Left lung (tissue), 4 donors: ENCODE measurements at regions not wholly inside any gene's neighbourhood (a gene's known extent, or its start where the extent isn't known, plus 50 kb on each side); places are given as distances from the start of the nearest gene placed in this dataset.

ENCODE experiments used
- ATAC-seq: fragments of 200-7000 bp; cut with Tn5 transposase; one replicate; pipeline ENCODE4 v1.9.1; 2020; ENCODE audit warnings: moderate library complexity
- DNase-seq, 4 donors: peaks; one replicate each; pipeline ENCODE4 v3.0.0-alpha.2; 2013 to 2020
- H3K27ac ChIP-seq, 2 donors: fragments of 200-600 bp; sonication (generic) in 1 of 2; one replicate each; pipeline versions ENCODE4 v1.5.0 to v1.8.0; 2020 to 2021
- H3K27me3 ChIP-seq, 2 donors: fragments of 200-600 bp; sonication (generic) in 1 of 2; one replicate each; pipeline versions ENCODE4 v1.5.0 to v1.8.0; 2020 to 2021
- H3K36me3 ChIP-seq, 2 donors: fragments of 200-600 bp; sonication (generic) in 1 of 2; one replicate each; pipeline versions ENCODE4 v1.5.0 to v1.8.0; 2020 to 2021
- H3K4me1 ChIP-seq, 2 donors: fragments of 200-600 bp; one replicate each; pipeline ENCODE4 v1.8.0; 2021
- H3K4me3 ChIP-seq, 2 donors: fragments of 200-600 bp; sonication (generic) in 1 of 2; one replicate each; pipeline versions ENCODE4 v1.5.0 to v1.8.0; 2020 to 2021; ENCODE audit warnings: mild to moderate bottlenecking in 1 of 2
- H3K9me3 ChIP-seq, 2 donors: fragments of 200-600 bp; sonication (generic) in 1 of 2; one replicate each; pipeline versions ENCODE4 v1.5.0 to v1.8.0; 2020 to 2021
- CTCF ChIP-seq, 2 donors: fragments of 200-600 bp; sonication (generic) in 1 of 2; IDR thresholded peaks; one replicate each; pipeline versions ENCODE4 v1.5.0 to v1.8.0; 2021; ENCODE audit warnings: antibody characterized with exemption in 2 of 2
- intact Hi-C, 2 donors: fragments of 100-400 bp; cut with DNase I; formaldehyde crosslinking; loops; one replicate each; pipeline versions ENCODE4 v1.11.2 to v1.14.2; 2022
- donor health status: DM: no; HTN: yes; CAD: no.
- donor health status: DM: no; HTN: no; CAD: no.

GRCh38 chr6:168179702-168180382 lies 100.8 kb upstream of the FRMD1 start:
- H3K4me1 ChIP-seq, result no peaks in the 10 kb centered on the region
- H3K4me3 ChIP-seq, result no peak overlapping the region
- no peak overlapping the region for H3K27ac ChIP-seq
- no peak for TF ChIP-seq CTCF (IDR thresholded peaks at IDR 0.05)
- no peaks in the 10 kb centered on the region for H3K36me3 ChIP-seq
- DNase-seq (no peak), ATAC-seq (no peak)
- no peaks in the 10 kb centered on the region for H3K27me3 ChIP-seq
- intact Hi-C loops, result no loop called here
- H3K9me3 ChIP-seq, result no peaks in the 10 kb centered on the region

GRCh38 chr6:168179133-168179532 lies 100.1 kb upstream of the FRMD1 start:
- no peak for DNase-seq
- no peak overlapping the region for H3K27ac ChIP-seq
- no peak overlapping the region for H3K4me3 ChIP-seq
- no peaks in the 10 kb centered on the region for H3K4me1 ChIP-seq
- no peak for TF ChIP-seq CTCF (IDR thresholded peaks at IDR 0.05)
- no peaks in the 10 kb centered on the region for H3K9me3 ChIP-seq
- intact Hi-C loops, result no loop called here
- no peak for ATAC-seq
- H3K36me3 ChIP-seq, result no peaks in the 10 kb centered on the region
- H3K27me3 ChIP-seq, result no peaks in the 10 kb centered on the region

GRCh38 chr6:168177103-168177891 lies 98.3 kb upstream of the FRMD1 start:
- DNase-seq (no peak), ATAC-seq (no peak)
- Histone ChIP-seq H3K4me1 (no peaks in the 10 kb centered on the region), H3K27ac (no peak overlapping the region), H3K27me3 (no peaks in the 10 kb centered on the region), H3K36me3 (no peaks in the 10 kb centered on the region), H3K4me3 (no peak overlapping the region), H3K9me3 (no peaks in the 10 kb centered on the region)
- intact Hi-C loops, result no loop called here
- no peak for TF ChIP-seq CTCF (IDR thresholded peaks at IDR 0.05)

GRCh38 chr6:168171673-168172353 lies 92.8 kb upstream of the FRMD1 start:
- H3K36me3 ChIP-seq, result no peaks in the 10 kb centered on the region
- DNase-seq (no peak), ATAC-seq (no peak)
- H3K4me3 ChIP-seq, result no peak overlapping the region
- no peaks in the 10 kb centered on the region for H3K4me1 ChIP-seq
- H3K9me3 ChIP-seq, result peaks cover 0 to 2% of the 10 kb centered on the region in 2 donors
- no peak overlapping the region for H3K27ac ChIP-seq
- intact Hi-C loops, result no loop called here
- H3K27me3 ChIP-seq, result peaks cover 0 to 15% of the 10 kb centered on the region in 2 donors
- no peak for TF ChIP-seq CTCF (IDR thresholded peaks at IDR 0.05)
